ENCODE measurements at regions not wholly inside any gene's neighbourhood (a gene's known extent, or its start where the extent isn't known, plus 50 kb on each side); places are given as distances from the start of the nearest gene placed in this dataset.

- no peak for ATAC-seq (ENCODE audit: insufficient read depth, low read depth)
- H3K27me3 ChIP-seq (ENCODE audit: insufficient read depth, low read length, poor library complexity) = peaks cover 10% of the 10 kb centered on the region
- no peak overlapping the region for H3K4me2 ChIP-seq (ENCODE audit: insufficient read depth, low read length)
These were observed 89.0 kb downstream of the TMEM212 start for GRCh38 chr3:171932153-171932611.

DNA sequence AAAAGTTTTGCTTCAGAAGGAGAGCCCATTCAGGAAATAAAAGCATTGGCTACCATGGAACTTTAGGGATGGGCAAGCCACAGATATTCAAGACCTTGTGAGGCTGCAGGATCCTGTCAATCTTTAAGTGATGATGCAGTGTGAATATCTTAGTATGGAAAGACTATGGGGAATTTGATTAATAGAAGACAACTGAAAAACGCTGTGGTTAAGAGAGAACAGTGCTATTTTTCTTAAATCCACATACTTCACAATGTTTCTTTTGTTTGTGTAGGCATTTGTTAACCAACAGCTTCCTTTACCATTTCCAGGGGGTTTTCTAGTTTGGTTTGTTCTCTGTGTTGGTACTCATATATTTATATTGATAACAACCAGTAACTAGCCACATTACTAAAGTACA, 90.3 kb downstream of the TMEM212 start:
- Histone ChIP-seq H3K27me3 (ENCODE audit: insufficient read depth, low read length, poor library complexity) (peaks cover 10% of the 10 kb centered on the region), H3K27ac (ENCODE audit: low read length) (no peak overlapping the region), H3K4me2 (ENCODE audit: insufficient read depth, low read length) (no peak overlapping the region), H3K4me1 (ENCODE audit: insufficient read depth, low read length) (no peaks in the 10 kb centered on the region), H3K9ac (ENCODE audit: low read depth, low read length) (no peak overlapping the region), H4K20me1 (ENCODE audit: insufficient read depth, low read length) (no peaks in the 10 kb centered on the region), H3K36me3 (ENCODE audit: insufficient read depth, low read length) (no peaks in the 10 kb centered on the region), H3K4me3 (ENCODE audit: low read depth in 1 of 2, low read length in 2 of 2) (no peak overlapping the region), H2AFZ (ENCODE audit: low read depth, low read length) (no peak overlapping the region), H3K9me3 (ENCODE audit: insufficient read depth, low read length, severe bottlenecking) (no peaks in the 10 kb centered on the region), H3K79me2 (ENCODE audit: insufficient read depth, low read length) (no peaks in the 10 kb centered on the region)
- no peak for DNase-seq
- ATAC-seq (ENCODE audit: insufficient read depth, low read depth) = no peak
- TF ChIP-seq CTCF (IDR thresholded peaks at IDR 0.05; ENCODE audit: borderline replicate concordance, extremely low read depth, low read length, poor library complexity, severe bottlenecking) = no peak
- no peak for TF ChIP-seq EZH2 (IDR thresholded peaks at IDR 0.05; ENCODE audit: borderline replicate concordance, low read depth, low read length, severe bottlenecking)

More at GRCh38 chr3:171932153-171932611, 89.0 kb downstream of the TMEM212 start:
- Histone ChIP-seq H3K4me3 (ENCODE audit: low read depth in 1 of 2, low read length in 2 of 2) (no peak overlapping the region), H3K27ac (ENCODE audit: low read length) (no peak overlapping the region), H3K4me1 (ENCODE audit: insufficient read depth, low read length) (no peaks in the 10 kb centered on the region), H3K9me3 (ENCODE audit: insufficient read depth, low read length, severe bottlenecking) (no peaks in the 10 kb centered on the region), H3K79me2 (ENCODE audit: insufficient read depth, low read length) (no peaks in the 10 kb centered on the region), H2AFZ (ENCODE audit: low read depth, low read length) (no peak overlapping the region), H3K36me3 (ENCODE audit: insufficient read depth, low read length) (no peaks in the 10 kb centered on the region), H4K20me1 (ENCODE audit: insufficient read depth, low read length) (no peaks in the 10 kb centered on the region), H3K9ac (ENCODE audit: low read depth, low read length) (no peak overlapping the region)
- DNase-seq = no peak
- TF ChIP-seq EZH2 (IDR thresholded peaks at IDR 0.05; ENCODE audit: borderline replicate concordance, low read depth, low read length, severe bottlenecking) (no peak), CTCF (IDR thresholded peaks at IDR 0.05; ENCODE audit: borderline replicate concordance, extremely low read depth, low read length, poor library complexity, severe bottlenecking) (no peak)

DNA sequence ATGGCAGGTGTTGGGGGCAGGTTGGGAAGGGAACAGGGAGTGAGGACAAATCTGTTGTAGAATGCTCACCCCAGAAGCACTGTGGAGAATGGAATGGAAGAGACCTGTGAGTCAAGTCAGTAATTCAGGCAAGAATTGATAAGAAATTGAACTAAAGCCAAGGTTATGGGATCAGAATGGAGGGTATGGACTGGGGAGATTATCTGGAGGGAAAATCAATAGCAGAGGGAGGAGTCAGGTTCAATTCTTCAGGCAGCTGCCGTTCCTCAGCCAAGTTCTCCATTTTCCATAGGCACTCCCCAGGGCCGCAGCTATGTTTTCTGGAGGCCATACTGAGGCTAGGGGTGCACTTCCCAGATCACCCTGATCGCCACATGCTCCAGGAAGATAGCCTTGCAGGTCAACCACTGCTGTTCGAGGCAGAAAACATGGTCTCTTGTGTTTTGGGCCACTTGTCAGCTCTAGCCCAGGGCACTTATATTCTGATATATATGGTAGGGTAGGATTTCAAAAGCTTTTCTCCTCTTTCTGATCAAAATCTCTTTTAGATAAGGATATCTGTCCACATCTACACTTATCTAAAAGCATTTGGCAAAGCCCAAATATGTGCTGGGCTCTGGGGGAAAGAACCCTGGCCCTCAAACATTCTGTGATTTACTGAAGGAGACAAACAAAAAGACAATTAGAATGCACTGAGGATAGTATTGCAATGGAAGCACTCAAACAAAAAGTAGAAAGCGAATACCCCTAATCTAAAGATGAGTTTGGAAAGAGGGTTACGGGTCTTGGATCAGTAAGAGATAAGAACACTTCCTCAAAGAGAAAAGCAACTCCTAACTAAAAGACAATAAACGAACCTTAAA, 92.3 kb downstream of the TMEM212 start:
- peaks cover 16% of the 10 kb centered on the region for H3K27me3 ChIP-seq (ENCODE audit: insufficient read depth, low read length, poor library complexity)
- no peaks in the 10 kb centered on the region for H3K4me1 ChIP-seq (ENCODE audit: insufficient read depth, low read length)
- no peak overlapping the region for H2AFZ ChIP-seq (ENCODE audit: low read depth, low read length)
- no peaks in the 10 kb centered on the region for H4K20me1 ChIP-seq (ENCODE audit: insufficient read depth, low read length)
- no peak overlapping the region for H3K4me3 ChIP-seq (ENCODE audit: low read depth in 1 of 2, low read length in 2 of 2)
- no peak overlapping the region for H3K27ac ChIP-seq (ENCODE audit: low read length)
- no peak for DNase-seq
- H3K79me2 ChIP-seq (ENCODE audit: insufficient read depth, low read length) = no peaks in the 10 kb centered on the region
- H3K9ac ChIP-seq (ENCODE audit: low read depth, low read length) = no peak overlapping the region
- ATAC-seq (ENCODE audit: insufficient read depth, low read depth) = no peak
- H3K4me2 ChIP-seq (ENCODE audit: insufficient read depth, low read length) = no peak overlapping the region
- TF ChIP-seq CTCF (IDR thresholded peaks at IDR 0.05; ENCODE audit: borderline replicate concordance, extremely low read depth, low read length, poor library complexity, severe bottlenecking) (no peak), EZH2 (IDR thresholded peaks at IDR 0.05; ENCODE audit: borderline replicate concordance, low read depth, low read length, severe bottlenecking) (no peak)
- no peaks in the 10 kb centered on the region for H3K9me3 ChIP-seq (ENCODE audit: insufficient read depth, low read length, severe bottlenecking)
- no peaks in the 10 kb centered on the region for H3K36me3 ChIP-seq (ENCODE audit: insufficient read depth, low read length)

Data from DND-41 (cell line).